ENCODE measurements at regions not wholly inside any gene's neighbourhood (a gene's known extent, or its start where the extent isn't known, plus 50 kb on each side); places are given as distances from the start of the nearest gene placed in this dataset.

- no peak for DNase-seq
Measured at GRCh38 chr5:144577676-144578075, 407.0 kb downstream of the KCTD16 start.

GRCh38 chr5:144575736-144576135 lies 405.1 kb downstream of the KCTD16 start:
- no peak for DNase-seq

GRCh38 chr5:144567421-144567780 lies 396.7 kb downstream of the KCTD16 start:
- no peak for DNase-seq

GRCh38 chr5:144566747-144567420 lies 396.2 kb downstream of the KCTD16 start:
- DNase-seq: no peak

GRCh38 chr5:144549580-144549979 lies 378.9 kb downstream of the KCTD16 start:
- DNase-seq: peak; percentile 70

GRCh38 chr5:144548936-144549335 lies 378.3 kb downstream of the KCTD16 start:
- no peak for DNase-seq

GRCh38 chr5:144547098-144547499 lies 376.4 kb downstream of the KCTD16 start:
- no peak for DNase-seq

GRCh38 chr5:144538845-144539244 lies 368.2 kb downstream of the KCTD16 start:
- no peak for DNase-seq

Data from NCI-H1105 (cell line).